Endothelial cell of umbilical vein (primary cell): ENCODE measurements at regions not wholly inside any gene's neighbourhood (a gene's known extent, or its start where the extent isn't known, plus 50 kb on each side); places are given as distances from the start of the nearest gene placed in this dataset.

Source experiments
- EZH2 ChIP-seq: IDR thresholded peaks from 2 replicates; pipeline ENCODE4 v1.6.1; 2012; ENCODE audit warnings: borderline replicate concordance, low read depth, mild to moderate bottlenecking, moderate library complexity, low read length, inconsistent platforms; ENCODE audit not compliant: severe bottlenecking
- POLR2A ChIP-seq: IDR thresholded peaks from 2 replicates; pipeline ENCODE4 v1.6.1; 2012; ENCODE audit warnings: low read depth, mild to moderate bottlenecking, control low read depth, low read length
- POLR2AphosphoS5 ChIP-seq: IDR thresholded peaks from 2 replicates; pipeline ENCODE4 v1.6.1; 2012; ENCODE audit warnings: low read depth, mild to moderate bottlenecking, control low read depth, low read length, moderate library complexity; ENCODE audit not compliant: insufficient read depth
- TF ChIP-seq, protein P1 (sequence below), 2 donors: IDR thresholded peaks; 1 replicate in 1 of 2; 2 replicates in 1 of 2; pipeline ENCODE4 v1.5.1; 2011; ENCODE audit warnings: low read length in 2 of 2, mild to moderate bottlenecking in 2 of 2, moderate library complexity in 2 of 2, control low read depth in 1 of 2, inconsistent platforms in 1 of 2, low read depth in 1 of 2; ENCODE audit not compliant: insufficient read depth in 1 of 2; ENCODE audit errors: extremely low read depth in 1 of 2

GRCh38 chr9:21553441-21553840 lies 71.3 kb upstream of the IFNE start:
- TF ChIP-seq, protein P1, sequence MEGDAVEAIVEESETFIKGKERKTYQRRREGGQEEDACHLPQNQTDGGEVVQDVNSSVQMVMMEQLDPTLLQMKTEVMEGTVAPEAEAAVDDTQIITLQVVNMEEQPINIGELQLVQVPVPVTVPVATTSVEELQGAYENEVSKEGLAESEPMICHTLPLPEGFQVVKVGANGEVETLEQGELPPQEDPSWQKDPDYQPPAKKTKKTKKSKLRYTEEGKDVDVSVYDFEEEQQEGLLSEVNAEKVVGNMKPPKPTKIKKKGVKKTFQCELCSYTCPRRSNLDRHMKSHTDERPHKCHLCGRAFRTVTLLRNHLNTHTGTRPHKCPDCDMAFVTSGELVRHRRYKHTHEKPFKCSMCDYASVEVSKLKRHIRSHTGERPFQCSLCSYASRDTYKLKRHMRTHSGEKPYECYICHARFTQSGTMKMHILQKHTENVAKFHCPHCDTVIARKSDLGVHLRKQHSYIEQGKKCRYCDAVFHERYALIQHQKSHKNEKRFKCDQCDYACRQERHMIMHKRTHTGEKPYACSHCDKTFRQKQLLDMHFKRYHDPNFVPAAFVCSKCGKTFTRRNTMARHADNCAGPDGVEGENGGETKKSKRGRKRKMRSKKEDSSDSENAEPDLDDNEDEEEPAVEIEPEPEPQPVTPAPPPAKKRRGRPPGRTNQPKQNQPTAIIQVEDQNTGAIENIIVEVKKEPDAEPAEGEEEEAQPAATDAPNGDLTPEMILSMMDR (IDR thresholded peaks at IDR 0.05; ENCODE audit: extremely low read depth in 1 of 2, insufficient read depth in 1 of 2, low read depth in 1 of 2, low read length in 2 of 2) = no peak
- TF ChIP-seq POLR2AphosphoS5 (no peak), POLR2A (no peak), EZH2 (no peak)
